ENCODE measurements at regions not wholly inside any gene's neighbourhood (a gene's known extent, or its start where the extent isn't known, plus 50 kb on each side); places are given as distances from the start of the nearest gene placed in this dataset.

DNA sequence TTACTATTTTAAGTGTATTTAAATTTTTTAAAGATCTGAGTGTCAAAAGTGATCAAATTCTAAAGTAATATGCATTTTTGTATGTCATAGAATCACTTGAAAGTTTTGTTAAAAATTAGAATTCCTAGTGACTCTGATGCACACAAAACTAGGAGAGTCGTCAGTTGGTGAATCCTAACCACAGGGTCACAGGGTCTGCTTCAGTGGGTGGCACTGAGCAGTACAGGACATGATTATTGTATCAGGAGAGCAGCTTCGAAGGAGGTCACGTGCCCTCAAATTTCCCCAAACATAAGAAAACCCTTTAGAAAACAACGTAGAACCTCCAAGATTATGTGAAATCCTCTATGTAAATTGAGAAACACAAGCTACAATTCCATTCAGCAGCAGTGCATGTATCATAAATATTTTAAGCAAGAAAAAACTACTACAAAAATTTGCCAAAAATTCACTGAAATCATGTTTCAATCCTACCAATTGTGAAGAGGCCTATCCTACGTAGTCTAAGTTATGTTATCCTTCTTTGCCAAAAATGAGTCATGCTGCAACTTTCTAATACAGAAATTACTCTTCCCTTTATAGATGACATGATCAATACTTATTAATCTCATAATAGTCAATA lies 323.6 kb downstream of the AASDHPPT start:
- DNase-seq (ENCODE audit: low read depth in 2 of 2), result no peak

DNA sequence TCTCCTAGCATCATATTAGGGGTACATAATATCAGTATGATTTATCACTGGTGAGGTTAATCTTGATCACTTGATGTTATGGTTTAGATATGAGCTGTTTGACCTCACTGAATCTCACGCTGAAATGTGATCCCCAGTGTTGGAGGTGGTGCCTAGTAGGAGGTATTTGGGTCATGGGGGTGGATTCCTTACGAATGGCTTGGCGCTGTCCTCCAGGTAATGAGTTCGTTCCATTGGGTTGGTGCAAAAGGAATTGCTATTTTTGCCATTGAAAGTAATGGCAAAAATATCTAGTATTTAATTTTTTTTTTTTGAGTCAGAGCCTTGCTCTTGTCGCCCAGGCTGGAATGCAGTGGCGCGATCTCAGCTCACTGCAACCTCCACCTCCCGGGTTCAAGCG lies 326.3 kb downstream of the AASDHPPT start:
- no peak for DNase-seq (ENCODE audit: low read depth in 2 of 2)

- DNase-seq (ENCODE audit: low read depth in 2 of 2), result no peak
Measured at GRCh38 chr11:106409222-106409621, 331.8 kb downstream of the AASDHPPT start.

- DNase-seq (ENCODE audit: low read depth in 2 of 2), result no peak
Measured at GRCh38 chr11:106409671-106410070, 332.2 kb downstream of the AASDHPPT start.

- no peak for DNase-seq (ENCODE audit: low read depth in 2 of 2)
Measured at GRCh38 chr11:106410902-106411301, 333.4 kb downstream of the AASDHPPT start.

- no peak for DNase-seq (ENCODE audit: low read depth in 2 of 2)
Measured at GRCh38 chr11:106413222-106413621, 335.8 kb downstream of the AASDHPPT start.

DNA sequence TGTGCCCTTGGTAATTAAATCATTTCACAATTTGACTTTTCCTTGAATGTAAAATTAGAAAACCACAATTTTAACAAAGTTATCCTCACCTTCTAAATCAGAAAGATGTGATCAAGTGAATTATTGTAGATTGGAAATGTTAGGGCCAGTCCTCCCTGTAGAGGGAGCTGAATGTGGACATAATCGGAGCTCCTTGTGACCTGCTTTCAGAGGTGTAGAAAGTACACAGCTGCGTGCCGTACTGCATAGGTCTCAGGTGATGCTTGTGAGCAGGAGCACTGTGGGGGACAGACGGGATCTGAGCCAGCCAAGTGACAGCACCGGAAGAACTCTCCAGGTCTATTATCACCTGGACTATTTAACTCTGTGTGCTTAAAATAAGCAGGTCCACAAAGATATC lies 338.0 kb downstream of the AASDHPPT start:
- DNase-seq (ENCODE audit: low read depth in 2 of 2), result no peak

DNA sequence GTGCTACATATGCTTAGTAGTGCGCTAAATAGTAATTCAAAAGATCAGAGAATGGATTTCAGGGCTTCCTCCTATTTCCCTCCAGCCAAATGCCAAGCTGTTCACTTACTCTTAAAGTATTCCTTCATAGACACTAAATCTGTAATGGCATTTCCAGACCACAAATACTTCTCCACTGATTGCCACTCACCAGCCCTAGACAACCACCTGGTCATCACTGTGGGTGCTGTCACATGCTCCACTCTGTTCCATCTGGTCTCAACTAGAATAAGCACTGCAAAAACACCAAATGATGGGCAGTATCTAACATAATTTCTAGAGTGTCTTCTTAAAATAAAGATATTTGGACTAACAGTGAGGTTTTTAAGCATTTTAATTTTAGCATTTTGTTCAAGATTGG lies 341.3 kb downstream of the AASDHPPT start:
- DNase-seq (ENCODE audit: low read depth in 2 of 2), result no peak

DNA sequence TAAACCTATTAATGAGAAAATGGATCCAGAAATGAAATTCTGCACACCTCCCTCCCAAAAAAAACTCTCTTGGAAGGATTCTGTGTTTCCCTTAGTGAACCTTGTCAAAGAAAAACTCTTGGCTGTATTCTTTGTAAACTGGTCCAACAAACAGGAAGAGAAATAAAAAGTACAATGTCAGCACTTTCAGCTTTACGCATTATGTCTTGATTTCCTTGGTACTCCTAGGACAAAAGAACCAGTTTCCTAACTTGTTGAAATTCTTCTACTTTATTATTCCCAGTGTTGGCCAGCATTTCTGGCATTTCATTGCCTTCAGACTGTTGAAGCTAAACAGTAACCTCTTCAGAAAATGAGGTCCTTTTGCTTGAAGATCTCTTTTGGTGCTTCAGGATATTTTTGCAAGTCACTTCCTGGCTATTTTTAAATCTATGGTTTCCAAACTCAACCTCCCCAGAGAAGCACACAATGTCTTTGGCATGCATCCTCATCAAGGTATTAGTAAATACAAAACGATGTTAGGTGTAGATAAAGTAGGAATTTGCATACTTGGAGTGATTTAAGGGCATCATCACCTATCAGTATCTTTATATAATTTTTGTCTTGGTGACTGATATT lies 342.7 kb downstream of the AASDHPPT start:
- DNase-seq (ENCODE audit: low read depth in 2 of 2), result no peak

GRCh38 chr11:106420686-106421085 lies 343.2 kb downstream of the AASDHPPT start:
- no peak for DNase-seq (ENCODE audit: low read depth in 2 of 2)

- DNase-seq (ENCODE audit: low read depth in 2 of 2), result no peak
Measured at GRCh38 chr11:106421676-106422292, 344.3 kb downstream of the AASDHPPT start.

DNA sequence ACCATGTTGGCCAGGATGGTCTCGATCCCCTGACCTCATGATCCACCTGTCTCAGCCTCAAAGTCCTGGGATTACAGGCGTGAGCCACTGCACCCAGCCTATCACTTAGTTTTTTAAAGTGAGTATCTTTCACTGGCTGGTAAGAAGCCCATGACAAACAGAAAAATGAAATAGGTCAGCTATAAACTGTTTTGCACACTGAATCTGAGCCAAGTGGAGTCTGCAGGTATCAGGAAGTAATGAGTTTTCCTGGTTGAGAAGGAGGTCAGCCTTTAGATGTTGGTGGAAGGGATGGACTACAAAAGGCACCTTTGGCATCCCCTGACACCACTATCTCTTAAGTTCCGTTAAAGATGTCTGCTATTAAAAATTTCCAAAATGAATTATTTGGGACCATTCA lies 345.1 kb downstream of the AASDHPPT start:
- DNase-seq (ENCODE audit: low read depth in 2 of 2), result no peak

DNA sequence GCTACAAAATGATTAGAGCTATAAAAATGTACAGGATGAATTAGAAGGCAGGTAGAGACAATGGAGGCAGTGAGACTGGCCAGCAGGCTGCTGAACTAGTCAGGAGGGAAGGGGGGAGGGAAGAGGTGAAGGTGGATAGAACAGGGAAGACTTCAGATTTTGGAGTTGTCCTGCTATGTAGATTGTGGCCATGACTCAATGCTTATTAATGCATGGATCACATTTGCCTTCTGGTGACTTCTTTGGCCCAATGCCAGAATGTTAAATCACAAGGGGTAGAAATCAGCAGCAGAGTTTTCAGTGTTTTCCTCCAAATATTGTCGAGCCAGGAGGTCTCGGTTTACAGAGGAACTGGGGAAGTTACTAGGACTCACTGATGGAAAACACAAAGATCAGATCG lies 346.6 kb downstream of the AASDHPPT start:
- peak in 1 of 2 donors; percentile 24 for DNase-seq (ENCODE audit: low read depth in 2 of 2)

DNA sequence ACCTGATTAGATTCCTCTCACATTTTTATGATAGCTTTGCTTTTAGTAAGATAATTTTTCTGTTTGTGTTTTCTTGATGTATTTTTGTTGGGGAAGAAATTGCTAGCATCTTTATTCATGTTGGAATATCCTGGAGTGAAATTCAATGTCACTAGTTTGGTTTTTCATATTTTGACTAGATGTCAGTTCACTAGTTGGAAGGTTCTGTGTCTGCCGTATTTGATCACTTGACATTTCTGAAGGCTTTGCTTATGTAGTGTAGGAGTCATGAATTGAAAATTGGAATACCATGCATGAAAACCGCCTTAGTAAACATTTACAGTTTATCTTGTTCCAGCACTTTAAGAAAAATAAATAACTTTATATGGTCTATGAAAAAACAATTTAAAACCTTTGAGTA lies 348.4 kb downstream of the AASDHPPT start:
- no peak for DNase-seq (ENCODE audit: low read depth in 2 of 2)

DNA sequence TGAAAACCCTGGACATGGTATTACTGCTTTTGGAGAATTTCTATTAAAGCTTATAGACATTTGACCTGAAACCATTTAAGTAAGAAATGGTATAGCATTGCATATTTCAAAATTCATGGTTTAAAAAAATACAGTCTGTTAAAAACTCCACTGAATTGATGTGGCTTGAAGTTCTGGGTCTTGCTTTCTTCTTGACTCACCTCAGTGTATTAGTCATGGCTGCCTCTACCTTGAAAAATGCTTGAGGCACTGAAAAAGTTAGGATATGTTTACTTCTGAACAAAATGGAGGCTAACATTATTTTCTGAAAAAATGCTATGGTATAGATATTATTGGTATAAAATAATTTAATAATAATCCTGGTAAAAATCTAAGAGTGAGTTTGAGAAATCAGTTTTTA lies 349.2 kb downstream of the AASDHPPT start:
- DNase-seq (ENCODE audit: low read depth in 2 of 2), result no peak

DNA sequence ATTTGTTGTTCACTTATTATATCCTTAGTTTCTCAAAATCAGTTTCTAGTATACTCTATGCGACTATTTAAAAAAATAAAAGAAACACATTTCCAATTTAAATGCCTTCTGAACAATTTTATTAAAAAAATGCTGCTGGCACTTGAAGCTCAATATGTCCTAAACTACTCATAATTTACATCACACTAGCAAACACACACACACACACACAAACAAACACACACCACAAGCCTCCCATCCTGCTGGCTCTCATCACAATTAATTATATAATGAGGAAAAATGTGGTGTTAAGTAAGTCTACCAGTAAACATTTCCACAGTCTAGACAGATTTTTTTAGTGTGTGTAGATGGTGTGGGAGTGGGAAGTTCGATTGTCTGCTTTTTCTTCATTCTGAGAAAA lies 350.3 kb downstream of the AASDHPPT start:
- DNase-seq (ENCODE audit: low read depth in 2 of 2), result no peak

DNA sequence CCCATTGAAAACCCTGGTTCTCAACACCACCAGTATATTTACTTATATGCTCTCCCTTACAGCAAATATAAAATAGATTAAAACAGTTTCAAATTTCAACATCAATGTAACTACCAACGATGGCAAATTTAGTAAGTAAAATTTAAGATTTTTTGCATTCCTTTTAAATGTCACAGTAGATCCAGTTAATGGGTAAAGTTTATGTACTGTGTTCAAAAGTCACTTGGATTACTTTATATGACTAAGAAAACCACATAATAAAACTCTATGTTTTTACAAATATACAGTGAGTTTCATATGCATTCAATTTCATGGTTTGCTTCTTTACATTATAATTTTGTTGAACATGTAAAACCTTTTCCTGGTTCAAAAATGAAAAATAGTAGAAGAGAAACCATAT lies 364.6 kb downstream of the AASDHPPT start:
- no peak for DNase-seq (ENCODE audit: low read depth in 2 of 2)

DNA sequence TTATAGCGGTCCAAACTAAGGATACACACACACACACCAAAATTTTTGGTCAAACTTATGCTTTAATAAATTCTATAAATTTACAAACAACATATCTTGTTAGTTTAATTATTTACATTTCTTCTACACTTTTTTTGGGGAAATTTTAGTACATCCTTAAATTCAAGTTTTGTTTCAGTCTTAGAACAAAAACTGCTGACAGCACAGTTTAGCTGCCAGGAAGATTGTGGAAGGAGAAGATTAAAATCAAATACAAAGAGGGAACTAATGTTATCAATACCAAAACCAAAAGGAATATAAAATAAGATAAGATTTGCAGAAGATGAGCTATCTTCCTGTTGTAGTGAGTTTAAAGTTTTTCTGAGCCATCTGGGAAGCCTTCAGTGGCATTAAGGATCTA lies 368.8 kb downstream of the AASDHPPT start:
- no peak for DNase-seq (ENCODE audit: low read depth in 2 of 2)

GRCh38 chr11:106446955-106447354 lies 369.5 kb downstream of the AASDHPPT start:
- DNase-seq (ENCODE audit: low read depth in 2 of 2), result no peak

- DNase-seq (ENCODE audit: low read depth in 2 of 2), result no peak
Measured at GRCh38 chr11:106447631-106448191, 370.2 kb downstream of the AASDHPPT start.

GRCh38 chr11:106449763-106450162 lies 372.3 kb downstream of the AASDHPPT start:
- DNase-seq (ENCODE audit: low read depth in 2 of 2), result no peak

- DNase-seq (ENCODE audit: low read depth in 2 of 2), result no peak
Measured at GRCh38 chr11:106451228-106451922, 373.9 kb downstream of the AASDHPPT start.
